ENCODE measurements at regions not wholly inside any gene's neighbourhood (a gene's known extent, or its start where the extent isn't known, plus 50 kb on each side); places are given as distances from the start of the nearest gene placed in this dataset.

GRCh38 chr4:137632842-137633241 lies 100.5 kb upstream of the PCDH18 start:
- no peak for DNase-seq (ENCODE audit: low spot score)

- no peak for DNase-seq (ENCODE audit: low spot score)
Observed at GRCh38 chr4:137631605-137632004, 99.3 kb upstream of the PCDH18 start.

- DNase-seq (ENCODE audit: low spot score), result no peak
Observed at GRCh38 chr4:137630252-137630651, 98.0 kb upstream of the PCDH18 start.

DNA sequence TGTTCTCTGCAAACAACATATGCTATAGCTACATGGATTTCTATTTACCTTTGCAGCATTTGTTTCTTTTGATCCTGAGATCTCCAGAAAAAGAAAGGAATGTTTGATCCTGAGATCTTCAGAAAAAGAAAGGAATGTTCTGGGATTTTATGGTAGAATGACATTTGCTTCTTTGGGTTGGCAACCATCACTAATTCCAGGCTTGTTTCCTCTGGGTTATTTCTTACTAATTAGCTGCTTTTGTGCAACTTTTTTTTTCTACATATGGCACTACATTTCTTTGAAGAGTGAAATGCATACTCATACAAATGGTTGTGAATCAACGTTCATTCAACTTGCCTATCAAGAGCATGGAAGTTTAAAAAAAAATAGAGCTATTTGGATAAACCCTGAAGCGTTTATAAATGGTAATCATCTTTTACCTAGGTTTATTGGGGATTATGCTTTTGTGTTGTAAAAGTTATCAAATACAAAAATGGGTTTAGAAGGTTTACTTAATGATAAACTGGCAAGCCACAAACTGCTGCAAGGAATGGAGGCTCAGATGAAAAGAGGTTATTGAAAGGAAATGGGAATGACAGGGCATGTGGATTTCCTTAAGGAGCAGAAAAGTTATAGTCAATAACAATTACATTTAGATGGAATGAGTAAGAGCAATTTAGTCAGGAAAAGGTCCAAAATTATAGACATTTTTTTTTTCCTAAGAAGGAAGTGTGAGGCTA lies 95.6 kb upstream of the PCDH18 start:
- DNase-seq (ENCODE audit: low spot score), result no peak

GRCh38 chr4:137626942-137627738 lies 94.8 kb upstream of the PCDH18 start:
- no peak for DNase-seq (ENCODE audit: low spot score)

DNA sequence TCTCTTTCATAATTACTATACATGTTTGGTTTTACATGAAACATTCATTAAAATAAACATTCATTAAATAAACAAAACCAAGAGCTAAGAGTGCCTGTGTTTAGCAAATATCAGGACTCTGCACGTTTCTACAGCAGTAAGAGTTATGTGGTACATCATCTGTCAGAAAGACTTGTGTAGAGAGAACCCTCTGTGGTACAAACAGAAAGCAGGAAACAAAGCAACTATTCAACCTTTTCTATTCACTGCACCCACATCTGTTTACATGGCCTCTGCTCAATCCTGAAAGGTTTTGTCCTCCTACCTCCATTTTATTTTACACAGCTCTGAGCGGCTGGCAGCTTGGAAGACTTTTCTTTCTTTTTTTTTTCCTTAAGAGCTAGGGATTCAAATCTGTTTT lies 90.7 kb upstream of the PCDH18 start:
- no peak for DNase-seq (ENCODE audit: low spot score)

DNA sequence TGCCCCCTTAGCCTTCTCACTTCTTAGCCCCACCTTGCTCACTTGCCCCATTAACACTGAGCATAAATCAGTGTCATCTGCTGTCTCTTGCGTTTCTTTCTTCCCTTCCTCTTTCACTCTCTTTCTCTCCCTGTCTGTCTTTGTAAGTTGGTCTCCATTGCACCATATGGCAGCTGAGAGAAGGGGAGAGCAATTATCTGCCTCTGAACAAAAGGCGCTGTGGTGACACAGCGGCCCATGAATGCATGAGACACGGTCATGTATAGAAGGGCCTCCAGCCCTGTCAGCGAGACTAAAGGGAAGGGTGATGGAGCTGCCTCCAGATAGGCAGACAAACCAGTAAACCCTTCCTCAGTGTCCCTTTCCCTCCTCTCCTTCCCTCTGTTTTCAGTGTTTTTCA lies 88.8 kb upstream of the PCDH18 start:
- no peak for DNase-seq (ENCODE audit: low spot score)

GRCh38 chr4:137614491-137614890 lies 82.2 kb upstream of the PCDH18 start:
- no peak for DNase-seq (ENCODE audit: low spot score)

DNA sequence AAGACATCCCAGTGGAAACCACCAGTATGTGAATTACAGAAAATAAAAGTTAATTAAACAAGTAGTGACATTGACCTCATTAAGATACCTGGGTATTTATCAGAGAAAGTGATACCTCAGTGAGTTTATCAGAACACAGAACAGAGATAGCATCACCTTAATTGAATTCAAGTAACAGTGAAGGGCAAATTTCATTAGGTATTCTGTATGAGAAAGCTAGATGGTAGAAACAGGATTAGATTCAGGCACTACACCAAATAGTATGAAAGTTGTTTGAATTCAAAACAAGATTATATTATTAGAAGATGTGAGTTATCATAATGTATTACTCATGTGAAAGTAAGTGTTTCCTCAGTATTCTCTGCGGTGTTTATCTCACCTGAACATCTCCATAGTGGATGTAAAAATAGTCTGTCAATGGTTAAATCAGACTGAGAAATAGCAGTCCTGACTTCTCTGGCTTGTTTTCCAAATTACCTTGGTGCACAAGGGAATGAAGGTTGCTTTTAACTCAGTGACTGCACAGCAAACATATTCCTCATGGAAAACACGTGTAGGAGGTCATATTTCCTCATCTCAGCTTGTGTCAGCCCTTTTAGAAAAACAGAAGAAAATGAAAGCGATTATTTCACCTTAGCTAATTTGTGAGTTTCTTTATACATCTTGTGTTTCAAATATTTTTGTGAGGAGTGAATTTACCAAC lies 79.9 kb upstream of the PCDH18 start:
- DNase-seq (ENCODE audit: low spot score), result no peak

- no peak for DNase-seq (ENCODE audit: low spot score)
Observed at GRCh38 chr4:137610960-137611359, 78.7 kb upstream of the PCDH18 start.

- DNase-seq (ENCODE audit: low spot score), result no peak
Observed at GRCh38 chr4:137609718-137610430, 77.6 kb upstream of the PCDH18 start.

DNA sequence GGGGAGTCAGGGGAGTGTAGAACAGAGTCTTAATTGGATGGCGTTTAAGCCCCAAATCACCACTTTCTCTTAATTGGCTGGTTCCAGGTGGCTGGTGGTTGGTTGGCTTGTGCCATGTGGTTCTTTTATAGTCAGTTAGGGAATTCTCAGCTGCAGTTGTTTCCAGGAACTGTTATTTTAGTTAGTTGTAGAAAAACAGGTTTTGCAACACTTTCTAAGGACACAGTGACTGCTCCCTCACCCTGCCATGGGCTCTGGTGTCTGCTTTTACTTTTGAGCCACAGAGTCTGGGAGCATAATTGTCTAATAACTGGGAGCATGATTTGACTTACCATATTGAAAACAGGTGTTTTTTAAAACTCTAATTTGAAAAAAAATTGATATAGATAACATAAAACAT lies 75.8 kb upstream of the PCDH18 start:
- no peak for DNase-seq (ENCODE audit: low spot score)

DNA sequence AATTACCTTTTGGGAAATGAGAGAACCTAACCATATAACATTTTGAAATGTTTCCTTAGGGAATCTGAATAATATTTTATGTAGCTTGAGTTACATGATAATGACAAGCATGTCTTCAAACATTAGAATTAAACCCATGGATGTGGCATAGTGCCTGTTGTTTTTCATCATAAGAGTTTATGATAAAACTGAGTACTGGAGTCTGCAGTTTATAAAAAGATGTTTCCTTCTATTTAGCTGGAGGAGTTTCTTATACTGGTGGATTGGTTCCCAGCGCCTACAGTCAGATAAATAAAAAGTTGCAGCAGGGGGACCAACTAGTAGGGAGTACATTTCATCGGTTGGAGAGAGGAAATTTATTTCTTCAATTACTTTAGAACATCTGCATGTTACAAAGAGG lies 70.1 kb upstream of the PCDH18 start:
- DNase-seq (ENCODE audit: low spot score), result no peak

DNA sequence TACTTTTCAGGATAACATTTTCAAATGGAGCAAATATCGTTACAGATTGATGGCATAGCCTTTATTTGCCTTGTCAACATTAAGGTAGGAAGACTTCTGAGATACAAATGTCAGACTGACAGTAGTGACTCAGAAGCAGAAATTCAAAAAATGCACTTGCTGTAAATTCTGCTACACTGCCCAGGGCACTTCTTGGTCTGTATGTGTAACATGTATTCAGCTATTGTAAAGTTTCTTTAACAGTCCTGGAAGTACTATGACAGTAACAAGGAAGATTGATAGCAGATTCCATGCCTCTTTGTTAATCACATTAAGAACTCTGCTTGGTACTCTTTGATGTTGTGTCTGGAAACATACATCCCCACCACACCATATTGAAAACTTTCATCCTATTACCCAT lies 69.6 kb upstream of the PCDH18 start:
- DNase-seq (ENCODE audit: low spot score), result no peak

DNA sequence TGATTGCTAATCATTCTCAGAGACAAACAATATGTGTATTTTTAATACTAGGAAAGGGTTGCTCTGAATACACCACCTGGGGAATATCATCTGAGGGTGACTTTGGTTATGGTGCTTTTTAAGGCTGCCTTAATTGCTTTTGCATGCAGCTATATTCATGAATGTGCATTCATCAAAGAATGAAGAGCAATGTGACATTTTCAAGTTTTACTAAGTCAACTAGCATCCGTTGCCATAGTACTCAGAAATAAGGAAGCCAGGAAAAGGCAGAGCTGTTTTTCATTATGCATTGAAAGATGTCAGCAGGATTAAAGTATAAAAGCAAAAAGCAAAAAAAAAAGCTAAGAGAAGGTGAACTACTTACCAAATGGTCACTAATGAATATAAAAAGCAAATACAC lies 67.4 kb upstream of the PCDH18 start:
- no peak for DNase-seq (ENCODE audit: low spot score)

DNA sequence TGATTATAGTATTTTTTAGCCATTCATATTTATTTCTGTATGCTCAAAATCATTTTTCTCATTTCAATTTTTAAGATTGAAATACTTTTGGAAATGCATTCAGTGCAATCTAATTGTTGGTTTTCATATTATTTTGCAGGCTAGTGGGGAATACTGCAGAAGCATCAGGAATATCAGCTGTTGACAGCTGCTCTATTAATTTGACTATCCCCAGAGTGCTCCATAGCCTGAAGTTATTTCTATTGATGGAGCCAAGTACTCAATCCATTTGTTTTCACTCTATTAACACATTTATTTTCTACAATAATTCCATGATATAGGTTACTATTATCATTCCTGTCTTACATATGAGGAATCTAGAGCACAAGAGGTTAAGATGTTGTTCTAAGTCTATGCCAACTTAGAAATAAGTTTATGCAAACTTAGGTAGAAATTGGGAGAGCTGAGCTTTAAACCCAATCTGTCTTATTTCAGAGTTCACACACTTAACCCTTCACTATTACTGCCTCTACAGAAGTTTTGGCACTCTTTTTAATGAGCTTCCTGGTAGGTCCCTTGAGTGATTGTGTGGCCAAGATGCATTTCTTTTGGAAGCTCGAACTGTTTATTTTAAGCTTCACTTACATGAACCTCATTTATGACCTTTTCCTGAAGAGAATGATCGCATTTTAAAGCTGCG lies 65.6 kb upstream of the PCDH18 start:
- DNase-seq (ENCODE audit: low spot score), result no peak

GRCh38 chr4:137587796-137588195 lies 55.5 kb upstream of the PCDH18 start:
- DNase-seq (ENCODE audit: low spot score), result no peak

- DNase-seq (ENCODE audit: low spot score), result no peak
Observed at GRCh38 chr4:137583671-137584070, 51.4 kb upstream of the PCDH18 start.

All from ureter (tissue), 1 donor.